ENCODE measurements at regions not wholly inside any gene's neighbourhood (a gene's known extent, or its start where the extent isn't known, plus 50 kb on each side); places are given as distances from the start of the nearest gene placed in this dataset.
"Not testable (repeated sequence)": the region's sequence is repeated elsewhere in the genome, so short reads cannot be mapped to it uniquely, and the experiment has no call there.

DNA sequence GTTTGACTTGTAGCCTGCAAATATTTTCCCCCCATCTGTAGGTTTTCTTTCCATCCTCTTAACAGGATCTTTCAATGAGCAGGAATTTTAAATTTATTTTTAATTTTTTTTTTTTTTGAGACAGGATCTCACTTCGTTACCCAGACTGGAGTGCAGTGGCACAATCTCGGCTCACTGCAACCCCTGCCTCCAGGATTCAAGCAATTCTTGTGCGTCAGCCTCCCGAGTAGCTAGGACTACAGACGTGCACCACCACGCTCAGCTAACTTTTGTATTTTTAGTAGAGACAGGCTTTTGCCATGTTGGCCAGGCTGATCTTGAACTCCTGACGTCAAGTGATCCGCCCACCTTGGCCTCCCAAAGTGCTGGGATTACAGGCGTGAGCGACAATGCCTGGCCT lies 335.2 kb upstream of the TNRC6C start:
- BruUV-seq (replicated peaks); H3K9ac ChIP-seq (ENCODE audit: insufficient read depth, low read depth, low read length); intact Hi-C loops (cut with micrococcal nuclease; ENCODE audit: unreplicated experiment); H3K36me3 ChIP-seq (replicated peaks in 1 of 2; ENCODE audit: control insufficient read depth in 1 of 2, insufficient read depth in 2 of 2, low read length in 2 of 2); H3K4me1 ChIP-seq (ENCODE audit: insufficient read depth, low read length); DNase-seq (ENCODE audit: low spot score); FAIRE-seq; H3K9me3 ChIP-seq (ENCODE audit: low read length); CTCF ChIA-PET (ENCODE audit: low intra/inter-chr PET ratio, low total read pairs); H3K4me2 ChIP-seq (ENCODE audit: low read depth, low read length); H4K20me1 ChIP-seq (ENCODE audit: insufficient read depth, low read length); POLR2A ChIA-PET; H3K79me2 ChIP-seq (ENCODE audit: insufficient read depth, low read length); in situ Hi-C loops (cut with HindIII; ENCODE audit: extremely low pct_ligation_motif_present, low pct_unique_long_range_greater_than_20kb); ATAC-seq; H3K27ac ChIP-seq (ENCODE audit: extremely low read length, insufficient read depth, low read length); H2AFZ ChIP-seq (ENCODE audit: low read length); H3K4me3 ChIP-seq (replicated peaks in 1 of 3; ENCODE audit: insufficient read depth in 1 of 3, low read depth in 2 of 3, low read length in 3 of 3): not testable (repeated sequence)
- WGBS (ENCODE audit: low lambda C conversion rate): 26% methylated on average over 10 of the region's 10 CpGs
- H3K27me3 ChIP-seq (ENCODE audit: control insufficient read depth in 1 of 2, insufficient read depth in 2 of 2, low read length in 2 of 2): peaks cover 5 to 29% of the 10 kb centered on the region in 2 experiments; a peak in 3 of 5 replicates

DNA sequence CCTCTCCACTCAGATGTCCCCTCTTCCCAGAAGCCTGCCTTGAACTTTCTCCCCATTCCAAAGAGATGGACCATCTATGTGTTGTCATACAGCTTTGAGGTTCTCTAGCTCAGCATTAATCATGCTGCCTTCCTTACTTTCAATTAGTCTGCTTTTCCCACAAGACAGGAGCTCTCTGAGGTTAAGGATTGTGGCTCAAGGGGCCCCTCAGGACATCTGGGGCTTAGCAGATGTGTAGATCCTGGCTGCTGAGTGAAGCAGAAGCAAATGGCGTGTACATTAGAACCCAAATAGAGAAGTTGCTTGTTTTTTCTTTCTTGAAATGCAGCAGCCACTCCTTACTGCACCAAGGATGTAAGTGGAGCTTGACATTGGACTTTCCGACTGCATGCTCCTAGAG lies 330.5 kb upstream of the TNRC6C start:
- intact Hi-C loops (cut with micrococcal nuclease; ENCODE audit: unreplicated experiment): no loop called here
- TF ChIP-seq ZNF607 (CRISPR knock-in tag; IDR thresholded peaks at IDR 0.05; ENCODE audit: borderline replicate concordance) (no peak), ZFYVE20 (CRISPR knock-in tag; IDR thresholded peaks at IDR 0.05; ENCODE audit: borderline replicate concordance, low read depth) (no peak), KDM6A (CRISPR knock-in tag; IDR thresholded peaks at IDR 0.05; ENCODE audit: low read depth) (no peak), ERF (CRISPR knock-in tag; IDR thresholded peaks at IDR 0.05) (no peak), ZNF792 (CRISPR knock-in tag; IDR thresholded peaks at IDR 0.05) (no peak), RFX1 (IDR thresholded peaks at IDR 0.05) (no peak), MEF2D (CRISPR knock-in tag; IDR thresholded peaks at IDR 0.05) (no peak), NFE2L2 (IDR thresholded peaks at IDR 0.05; ENCODE audit: low read length) (no peak), RCOR2 (CRISPR knock-in tag; IDR thresholded peaks at IDR 0.05) (no peak), SOX5 (CRISPR knock-in tag; IDR thresholded peaks at IDR 0.05; ENCODE audit: borderline replicate concordance) (no peak)
- TF ChIP-seq, protein P1, sequence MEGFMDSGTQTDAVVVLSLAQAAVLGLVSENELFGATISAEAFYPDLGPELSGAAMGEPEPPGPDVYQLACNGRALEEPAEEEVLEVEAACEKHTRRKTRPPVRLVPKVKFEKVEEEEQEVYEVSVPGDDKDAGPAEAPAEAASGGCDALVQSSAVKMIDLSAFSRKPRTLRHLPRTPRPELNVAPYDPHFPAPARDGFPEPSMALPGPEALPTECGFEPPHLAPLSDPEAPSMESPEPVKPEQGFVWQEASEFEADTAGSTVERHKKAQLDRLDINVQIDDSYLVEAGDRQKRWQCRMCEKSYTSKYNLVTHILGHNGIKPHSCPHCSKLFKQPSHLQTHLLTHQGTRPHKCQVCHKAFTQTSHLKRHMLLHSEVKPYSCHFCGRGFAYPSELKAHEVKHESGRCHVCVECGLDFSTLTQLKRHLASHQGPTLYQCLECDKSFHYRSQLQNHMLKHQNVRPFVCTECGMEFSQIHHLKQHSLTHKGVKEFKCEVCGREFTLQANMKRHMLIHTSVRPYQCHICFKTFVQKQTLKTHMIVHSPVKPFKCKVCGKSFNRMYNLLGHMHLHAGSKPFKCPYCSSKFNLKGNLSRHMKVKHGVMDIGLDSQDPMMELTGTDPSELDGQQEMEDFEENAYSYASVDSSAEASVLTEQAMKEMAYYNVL (CRISPR knock-in tag; IDR thresholded peaks at IDR 0.05; ENCODE audit: borderline replicate concordance): no peak
- TF ChIP-seq, protein P2, sequence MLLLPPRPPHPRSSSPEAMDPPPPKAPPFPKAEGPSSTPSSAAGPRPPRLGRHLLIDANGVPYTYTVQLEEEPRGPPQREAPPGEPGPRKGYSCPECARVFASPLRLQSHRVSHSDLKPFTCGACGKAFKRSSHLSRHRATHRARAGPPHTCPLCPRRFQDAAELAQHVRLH (CRISPR knock-in tag; IDR thresholded peaks at IDR 0.05; ENCODE audit: borderline replicate concordance, low read depth): no peak
- TF ChIP-seq, protein P3, sequence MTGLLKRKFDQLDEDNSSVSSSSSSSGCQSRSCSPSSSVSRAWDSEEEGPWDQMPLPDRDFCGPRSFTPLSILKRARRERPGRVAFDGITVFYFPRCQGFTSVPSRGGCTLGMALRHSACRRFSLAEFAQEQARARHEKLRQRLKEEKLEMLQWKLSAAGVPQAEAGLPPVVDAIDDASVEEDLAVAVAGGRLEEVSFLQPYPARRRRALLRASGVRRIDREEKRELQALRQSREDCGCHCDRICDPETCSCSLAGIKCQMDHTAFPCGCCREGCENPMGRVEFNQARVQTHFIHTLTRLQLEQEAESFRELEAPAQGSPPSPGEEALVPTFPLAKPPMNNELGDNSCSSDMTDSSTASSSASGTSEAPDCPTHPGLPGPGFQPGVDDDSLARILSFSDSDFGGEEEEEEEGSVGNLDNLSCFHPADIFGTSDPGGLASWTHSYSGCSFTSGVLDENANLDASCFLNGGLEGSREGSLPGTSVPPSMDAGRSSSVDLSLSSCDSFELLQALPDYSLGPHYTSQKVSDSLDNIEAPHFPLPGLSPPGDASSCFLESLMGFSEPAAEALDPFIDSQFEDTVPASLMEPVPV (CRISPR knock-in tag; IDR thresholded peaks at IDR 0.05): no peak
- TF ChIP-seq, protein P4, sequence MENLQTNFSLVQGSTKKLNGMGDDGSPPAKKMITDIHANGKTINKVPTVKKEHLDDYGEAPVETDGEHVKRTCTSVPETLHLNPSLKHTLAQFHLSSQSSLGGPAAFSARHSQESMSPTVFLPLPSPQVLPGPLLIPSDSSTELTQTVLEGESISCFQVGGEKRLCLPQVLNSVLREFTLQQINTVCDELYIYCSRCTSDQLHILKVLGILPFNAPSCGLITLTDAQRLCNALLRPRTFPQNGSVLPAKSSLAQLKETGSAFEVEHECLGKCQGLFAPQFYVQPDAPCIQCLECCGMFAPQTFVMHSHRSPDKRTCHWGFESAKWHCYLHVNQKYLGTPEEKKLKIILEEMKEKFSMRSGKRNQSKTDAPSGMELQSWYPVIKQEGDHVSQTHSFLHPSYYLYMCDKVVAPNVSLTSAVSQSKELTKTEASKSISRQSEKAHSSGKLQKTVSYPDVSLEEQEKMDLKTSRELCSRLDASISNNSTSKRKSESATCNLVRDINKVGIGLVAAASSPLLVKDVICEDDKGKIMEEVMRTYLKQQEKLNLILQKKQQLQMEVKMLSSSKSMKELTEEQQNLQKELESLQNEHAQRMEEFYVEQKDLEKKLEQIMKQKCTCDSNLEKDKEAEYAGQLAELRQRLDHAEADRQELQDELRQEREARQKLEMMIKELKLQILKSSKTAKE (CRISPR knock-in tag; IDR thresholded peaks at IDR 0.05; ENCODE audit: borderline replicate concordance): no peak

More for the DNA sequence above, 330.5 kb upstream of the TNRC6C start:
- Histone ChIP-seq H3K4me1 (ENCODE audit: insufficient read depth, low read length) (no peaks in the 10 kb centered on the region), H3K79me2 (ENCODE audit: insufficient read depth, low read length) (no peaks in the 10 kb centered on the region), H3K36me3 (replicated peaks in 1 of 2; ENCODE audit: control insufficient read depth in 1 of 2, insufficient read depth in 2 of 2, low read length in 2 of 2) (no peaks in the 10 kb centered on the region), H3K4me3 (replicated peaks in 1 of 3; ENCODE audit: insufficient read depth in 1 of 3, low read depth in 2 of 3, low read length in 3 of 3) (no peak overlapping the region), H3K27me3 (ENCODE audit: control insufficient read depth in 1 of 2, insufficient read depth in 2 of 2, low read length in 2 of 2) (0 out of 5 replicates have a peak, but pooled peaks cover 0 to 1% of the 10 kb centered on the region in 2 experiments), H3K27ac (ENCODE audit: extremely low read length, insufficient read depth, low read length) (no peak overlapping the region), H3K4me2 (ENCODE audit: low read depth, low read length) (no peak overlapping the region), H3K9me3 (ENCODE audit: low read length) (no peaks in the 10 kb centered on the region), H2AFZ (ENCODE audit: low read length) (no peak overlapping the region), H3K9ac (ENCODE audit: insufficient read depth, low read depth, low read length) (no peak overlapping the region), H4K20me1 (ENCODE audit: insufficient read depth, low read length) (no peaks in the 10 kb centered on the region)
- ATAC-seq (no peak), FAIRE-seq (no peak), DNase-seq (ENCODE audit: low spot score) (no peak)
- CTCF ChIA-PET (ENCODE audit: low intra/inter-chr PET ratio, low total read pairs): no interaction called here
- WGBS (ENCODE audit: low lambda C conversion rate): 32% methylated on average over 2 of the region's 2 CpGs
- in situ Hi-C loops (cut with HindIII; ENCODE audit: extremely low pct_ligation_motif_present, low pct_unique_long_range_greater_than_20kb): no loop called here
- BruUV-seq (replicated peaks): no TSS peak
- POLR2A ChIA-PET: no interaction called here

Data from HepG2 (cell line).